Mesendoderm (in vitro differentiated cells): ENCODE measurements at regions not wholly inside any gene's neighbourhood (a gene's known extent, or its start where the extent isn't known, plus 50 kb on each side); places are given as distances from the start of the nearest gene placed in this dataset.

Experiments
- DNase-seq: peaks from one replicate; pipeline ENCODE4 v3.0.0; 2013
- H2AK5ac ChIP-seq: 2 replicates; pipeline ENCODE4 v1.6.1; 2013; ENCODE audit warnings: low read length, inconsistent platforms
- H2BK120ac ChIP-seq: 2 replicates; pipeline ENCODE4 v1.6.1; 2013; ENCODE audit warnings: low read depth, mild to moderate bottlenecking, low read length, moderate library complexity, mixed read lengths
- H2BK15ac ChIP-seq: replicated peaks from 2 replicates; pipeline ENCODE4 v1.6.1; 2013; ENCODE audit warnings: low read depth, mild to moderate bottlenecking, moderate library complexity
- H2BK5ac ChIP-seq: 2 replicates; pipeline ENCODE4 v1.6.1; 2013; ENCODE audit warnings: low read length, inconsistent platforms
- H3K18ac ChIP-seq: 2 replicates; pipeline ENCODE4 v1.6.1; 2013; ENCODE audit warnings: mild to moderate bottlenecking, low read length, mixed read lengths
- H3K23ac ChIP-seq: one replicate; pipeline ENCODE4 v1.6.1; 2013; ENCODE audit warnings: low read length
- H3K27ac ChIP-seq: 2 replicates; pipeline ENCODE4 v1.5.1; 2013; ENCODE audit warnings: low read depth, mild to moderate bottlenecking, inconsistent platforms, low read length, moderate library complexity
- H3K27me3 ChIP-seq: 2 replicates; pipeline ENCODE4 v1.6.1; 2013; ENCODE audit warnings: low read length, control low read depth, mild to moderate bottlenecking, inconsistent platforms; ENCODE audit not compliant: insufficient read depth, poor library complexity
- H3K36me3 ChIP-seq: 2 replicates; pipeline ENCODE4 v1.6.1; 2013; ENCODE audit warnings: low read length, inconsistent platforms; ENCODE audit not compliant: control insufficient read depth, insufficient read depth
- H3K4ac ChIP-seq: one replicate; pipeline ENCODE4 v1.6.1; 2013; ENCODE audit warnings: low read depth, mild to moderate bottlenecking, low read length, moderate library complexity
- H3K4me1 ChIP-seq: 2 replicates; pipeline ENCODE4 v1.6.1; 2013; ENCODE audit warnings: low read depth, low read length, inconsistent platforms; ENCODE audit not compliant: control insufficient read depth
- H3K4me2 ChIP-seq: 2 replicates; pipeline ENCODE4 v1.6.1; 2013; ENCODE audit warnings: low read length
- H3K4me3 ChIP-seq: 2 replicates; pipeline ENCODE4 v1.5.1; 2013; ENCODE audit warnings: mild to moderate bottlenecking, low read length
- H3K56ac ChIP-seq: one replicate; pipeline ENCODE4 v1.6.1; 2013; ENCODE audit warnings: low read length
- H3K79me1 ChIP-seq: 2 replicates; pipeline ENCODE4 v1.6.1; 2013; ENCODE audit warnings: low read length, inconsistent platforms
- H3K79me2 ChIP-seq: 2 replicates; pipeline ENCODE4 v1.6.1; 2013; ENCODE audit warnings: mild to moderate bottlenecking, low read length; ENCODE audit not compliant: control insufficient read depth, insufficient read depth
- H3K9ac ChIP-seq: 2 replicates; pipeline ENCODE4 v1.6.1; 2013; ENCODE audit warnings: low read length, inconsistent platforms
- H4K5ac ChIP-seq: one replicate; pipeline ENCODE4 v1.6.1; 2013; ENCODE audit warnings: low read length
- H4K8ac ChIP-seq: one replicate; pipeline ENCODE4 v1.6.1; 2013; ENCODE audit warnings: low read depth, mild to moderate bottlenecking, control low read depth, low read length, moderate library complexity
- WGBS: extraction: QIAGEN DNeasy Blood & Tissue Kit; methylation state at CpG from one replicate; pipeline ENCODE4 v1.1.7; 2013; ENCODE audit warnings: low lambda C conversion rate, missing lambda C conversion rate; ENCODE audit not compliant: insufficient coverage; ENCODE audit errors: extremely low coverage; 5-methylcytosine and 5-hydroxymethylcytosine counted together

- Histone ChIP-seq H4K8ac (no peak overlapping the region), H3K18ac (no peak overlapping the region)
- no CpG with 5 or more reads among the region's 5 CpGs for WGBS
Measured at GRCh38 chr7:35419391-35419755, 165.5 kb upstream of the TBX20 start.

GRCh38 chr7:35418716-35419390 lies 165.0 kb upstream of the TBX20 start:
- Histone ChIP-seq H2AK5ac (no peak overlapping the region), H2BK15ac (no peak overlapping the region), H3K4me3 (no peak overlapping the region), H3K9ac (no peak overlapping the region), H2BK5ac (no peak overlapping the region), H3K18ac (no peak overlapping the region), H3K4me2 (no peak overlapping the region), H3K27ac (no peak overlapping the region), H2BK120ac (no peak overlapping the region), H4K8ac (no peak overlapping the region), H3K56ac (no peak overlapping the region), H3K23ac (no peak overlapping the region), H3K4ac (no peak overlapping the region), H4K5ac (no peak overlapping the region), H3K36me3 (no peaks in the 10 kb centered on the region), H3K79me1 (no peaks in the 10 kb centered on the region), H3K4me1 (no peaks in the 10 kb centered on the region), H3K27me3 (peaks cover 2% of the 10 kb centered on the region), H3K79me2 (no peaks in the 10 kb centered on the region)
- DNase-seq, result no peak
- WGBS, result no CpG with 5 or more reads among the region's 24 CpGs

More at GRCh38 chr7:35419391-35419755, 165.5 kb upstream of the TBX20 start:
- Histone ChIP-seq H3K79me2 (no peaks in the 10 kb centered on the region), H3K4ac (no peak overlapping the region), H3K4me3 (no peak overlapping the region), H4K5ac (no peak overlapping the region), H2BK15ac (no peak overlapping the region), H2AK5ac (no peak overlapping the region), H2BK5ac (no peak overlapping the region), H3K36me3 (no peaks in the 10 kb centered on the region), H3K23ac (no peak overlapping the region), H3K9ac (no peak overlapping the region), H3K79me1 (no peaks in the 10 kb centered on the region), H3K56ac (no peak overlapping the region), H3K4me1 (no peaks in the 10 kb centered on the region), H3K27ac (no peak overlapping the region), H3K27me3 (peaks cover 2% of the 10 kb centered on the region), H2BK120ac (no peak overlapping the region), H3K4me2 (no peak overlapping the region)
- DNase-seq, result no peak

- H3K23ac ChIP-seq, result no peak overlapping the region
- H2AK5ac ChIP-seq, result no peak overlapping the region
- DNase-seq, result no peak
- H3K27me3 ChIP-seq, result peaks cover 2% of the 10 kb centered on the region
- H2BK5ac ChIP-seq, result no peak overlapping the region
- H3K4ac ChIP-seq, result no peak overlapping the region
- H4K8ac ChIP-seq, result no peak overlapping the region
- H3K4me2 ChIP-seq, result no peak overlapping the region
- H3K79me1 ChIP-seq, result no peaks in the 10 kb centered on the region
- no peak overlapping the region for H3K27ac ChIP-seq
- no peak overlapping the region for H3K9ac ChIP-seq
- H3K4me3 ChIP-seq, result no peak overlapping the region
- H2BK15ac ChIP-seq, result no peak overlapping the region
- H3K56ac ChIP-seq, result no peak overlapping the region
- H3K4me1 ChIP-seq, result no peaks in the 10 kb centered on the region
- H2BK120ac ChIP-seq, result no peak overlapping the region
- no peaks in the 10 kb centered on the region for H3K79me2 ChIP-seq
- H4K5ac ChIP-seq, result no peak overlapping the region
- H3K36me3 ChIP-seq, result no peaks in the 10 kb centered on the region
- no CpG with 5 or more reads among the region's 2 CpGs for WGBS
- H3K18ac ChIP-seq, result no peak overlapping the region
Measured at GRCh38 chr7:35416568-35416967, 162.7 kb upstream of the TBX20 start.

- Histone ChIP-seq H4K5ac (no peak overlapping the region), H3K4me1 (no peaks in the 10 kb centered on the region), H3K4me2 (no peak overlapping the region), H3K4ac (no peak overlapping the region), H3K36me3 (no peaks in the 10 kb centered on the region), H4K8ac (no peak overlapping the region), H3K18ac (no peak overlapping the region), H2BK15ac (no peak overlapping the region), H3K4me3 (no peak overlapping the region), H2BK5ac (no peak overlapping the region), H3K23ac (no peak overlapping the region), H3K9ac (no peak overlapping the region), H3K79me1 (no peaks in the 10 kb centered on the region), H2AK5ac (no peak overlapping the region), H3K27me3 (no peaks in the 10 kb centered on the region), H3K56ac (no peak overlapping the region), H2BK120ac (no peak overlapping the region), H3K27ac (no peak overlapping the region), H3K79me2 (no peaks in the 10 kb centered on the region)
- no peak for DNase-seq
- no CpG with 5 or more reads among the region's 6 CpGs for WGBS
Measured at GRCh38 chr7:35415411-35415822, 161.5 kb upstream of the TBX20 start.

GRCh38 chr7:35411331-35411730 lies 157.4 kb upstream of the TBX20 start:
- no peak overlapping the region for H3K4me2 ChIP-seq
- no CpG with 5 or more reads among the region's 3 CpGs for WGBS
- no peak overlapping the region for H3K27ac ChIP-seq

GRCh38 chr7:35405461-35405860 lies 151.6 kb upstream of the TBX20 start:
- H2BK5ac ChIP-seq, result no peak overlapping the region
- no CpG with 5 or more reads among the region's 4 CpGs for WGBS

More at GRCh38 chr7:35411331-35411730, 157.4 kb upstream of the TBX20 start:
- H2BK120ac ChIP-seq, result no peak overlapping the region
- no peak overlapping the region for H3K4ac ChIP-seq
- no peaks in the 10 kb centered on the region for H3K36me3 ChIP-seq
- H3K27me3 ChIP-seq, result no peaks in the 10 kb centered on the region
- H3K56ac ChIP-seq, result no peak overlapping the region
- H2AK5ac ChIP-seq, result no peak overlapping the region
- H2BK5ac ChIP-seq, result no peak overlapping the region
- no peak overlapping the region for H3K9ac ChIP-seq
- peaks cover 3% of the 10 kb centered on the region for H3K4me1 ChIP-seq
- H3K23ac ChIP-seq, result no peak overlapping the region
- no peaks in the 10 kb centered on the region for H3K79me1 ChIP-seq
- no peaks in the 10 kb centered on the region for H3K79me2 ChIP-seq
- no peak overlapping the region for H4K8ac ChIP-seq
- no peak overlapping the region for H2BK15ac ChIP-seq
- no peak for DNase-seq
- no peak overlapping the region for H3K18ac ChIP-seq
- no peak overlapping the region for H3K4me3 ChIP-seq
- H4K5ac ChIP-seq, result no peak overlapping the region

More at GRCh38 chr7:35405461-35405860, 151.6 kb upstream of the TBX20 start:
- no peak for DNase-seq
- Histone ChIP-seq H4K5ac (no peak overlapping the region), H3K4me3 (no peak overlapping the region), H3K9ac (no peak overlapping the region), H2BK120ac (no peak overlapping the region), H3K4me1 (peaks cover 3% of the 10 kb centered on the region), H4K8ac (no peak overlapping the region), H2BK15ac (no peak overlapping the region), H3K4me2 (no peak overlapping the region), H3K18ac (no peak overlapping the region), H2AK5ac (no peak overlapping the region), H3K79me2 (no peaks in the 10 kb centered on the region), H3K56ac (no peak overlapping the region), H3K79me1 (no peaks in the 10 kb centered on the region), H3K23ac (no peak overlapping the region), H3K27ac (no peak overlapping the region), H3K27me3 (no peaks in the 10 kb centered on the region), H3K36me3 (no peaks in the 10 kb centered on the region), H3K4ac (no peak overlapping the region)
